ENCODE measurements at regions not wholly inside any gene's neighbourhood (a gene's known extent, or its start where the extent isn't known, plus 50 kb on each side); places are given as distances from the start of the nearest gene placed in this dataset.

GRCh38 chr4:138964716-138965426 is 50.7 kb upstream of the NOCT start:
- DNase-seq (ENCODE audit: insufficient read length, low spot score): no peak
- no peak for FAIRE-seq
- TF ChIP-seq POLR2A (IDR thresholded peaks at IDR 0.05; ENCODE audit: low read depth, low read length): no peak

- TF ChIP-seq POLR2A (IDR thresholded peaks at IDR 0.05; ENCODE audit: low read depth, low read length): no peak
- no peak for FAIRE-seq
- no peak for DNase-seq (ENCODE audit: insufficient read length, low spot score)
Observed at GRCh38 chr4:138963412-138963811, 52.2 kb upstream of the NOCT start.

- no peak for TF ChIP-seq POLR2A (IDR thresholded peaks at IDR 0.05; ENCODE audit: low read depth, low read length)
- FAIRE-seq: no peak
- no peak for DNase-seq (ENCODE audit: insufficient read length, low spot score)
Observed at GRCh38 chr4:138961664-138962063, 53.9 kb upstream of the NOCT start.

GRCh38 chr4:138961129-138961528 is 54.5 kb upstream of the NOCT start:
- no peak for DNase-seq (ENCODE audit: insufficient read length, low spot score)
- no peak for FAIRE-seq
- TF ChIP-seq POLR2A (IDR thresholded peaks at IDR 0.05; ENCODE audit: low read depth, low read length): no peak

- TF ChIP-seq POLR2A (IDR thresholded peaks at IDR 0.05; ENCODE audit: low read depth, low read length): no peak
- FAIRE-seq: no peak
- no peak for DNase-seq (ENCODE audit: insufficient read length, low spot score)
Observed at GRCh38 chr4:138960175-138960710, 55.3 kb upstream of the NOCT start.

- TF ChIP-seq POLR2A (IDR thresholded peaks at IDR 0.05; ENCODE audit: low read depth, low read length): no peak
- FAIRE-seq (no peak), DNase-seq (ENCODE audit: insufficient read length, low spot score) (no peak)
Observed at GRCh38 chr4:138959097-138959815, 56.3 kb upstream of the NOCT start.

- no peak for TF ChIP-seq POLR2A (IDR thresholded peaks at IDR 0.05; ENCODE audit: low read depth, low read length)
- DNase-seq (ENCODE audit: insufficient read length, low spot score) (no peak), FAIRE-seq (no peak)
Observed at GRCh38 chr4:138958519-138958918, 57.1 kb upstream of the NOCT start.

- FAIRE-seq: no peak
- TF ChIP-seq POLR2A (IDR thresholded peaks at IDR 0.05; ENCODE audit: low read depth, low read length): no peak
- DNase-seq (ENCODE audit: insufficient read length, low spot score): no peak
Observed at GRCh38 chr4:138957302-138957701, 58.3 kb upstream of the NOCT start.

GRCh38 chr4:138954428-138954827 is 61.2 kb upstream of the NOCT start:
- TF ChIP-seq POLR2A (IDR thresholded peaks at IDR 0.05; ENCODE audit: low read depth, low read length): no peak
- FAIRE-seq (no peak), DNase-seq (ENCODE audit: insufficient read length, low spot score) (no peak)

- FAIRE-seq: no peak
- TF ChIP-seq POLR2A (IDR thresholded peaks at IDR 0.05; ENCODE audit: low read depth, low read length): no peak
Observed at GRCh38 chr4:138953961-138954371, 61.6 kb upstream of the NOCT start.

GRCh38 chr4:138952411-138952810 is 63.2 kb upstream of the NOCT start:
- FAIRE-seq (no peak), DNase-seq (ENCODE audit: insufficient read length, low spot score) (peak; percentile 8)
- no peak for TF ChIP-seq POLR2A (IDR thresholded peaks at IDR 0.05; ENCODE audit: low read depth, low read length)

More at GRCh38 chr4:138953961-138954371, 61.6 kb upstream of the NOCT start:
- peak; percentile 5 for DNase-seq (ENCODE audit: insufficient read length, low spot score)

- FAIRE-seq (no peak), DNase-seq (ENCODE audit: insufficient read length, low spot score) (no peak)
- TF ChIP-seq POLR2A (IDR thresholded peaks at IDR 0.05; ENCODE audit: low read depth, low read length): no peak
Observed at GRCh38 chr4:138951764-138952163, 63.8 kb upstream of the NOCT start.

- FAIRE-seq (no peak), DNase-seq (ENCODE audit: insufficient read length, low spot score) (no peak)
- no peak for TF ChIP-seq POLR2A (IDR thresholded peaks at IDR 0.05; ENCODE audit: low read depth, low read length)
Observed at GRCh38 chr4:138949866-138950265, 65.7 kb upstream of the NOCT start.

GRCh38 chr4:138948918-138949317 is 66.7 kb upstream of the NOCT start:
- no peak for TF ChIP-seq POLR2A (IDR thresholded peaks at IDR 0.05; ENCODE audit: low read depth, low read length)
- no peak for DNase-seq (ENCODE audit: insufficient read length, low spot score)
- FAIRE-seq: no peak

GRCh38 chr4:138946306-138946705 is 69.3 kb upstream of the NOCT start:
- TF ChIP-seq POLR2A (IDR thresholded peaks at IDR 0.05; ENCODE audit: low read depth, low read length): no peak
- DNase-seq (ENCODE audit: insufficient read length, low spot score): no peak
- no peak for FAIRE-seq

Measured in H54 (cell line).